ENCODE measurements at regions not wholly inside any gene's neighbourhood (a gene's known extent, or its start where the extent isn't known, plus 50 kb on each side); places are given as distances from the start of the nearest gene placed in this dataset.
"Not testable (repeated sequence)": the region's sequence is repeated elsewhere in the genome, so short reads cannot be mapped to it uniquely, and the experiment has no call there.

GRCh38 chr2:39897273-39897672 lies 118.2 kb upstream of the THUMPD2 start:
- Histone ChIP-seq H3K4me3 (no peak overlapping the region), H3K36me3 (no peaks in the 10 kb centered on the region), H3K27me3 (no peaks in the 10 kb centered on the region), H3K27ac (no peak overlapping the region), H3K4me1 (no peaks in the 10 kb centered on the region), H3K9me3 (no peaks in the 10 kb centered on the region)
- no peak for DNase-seq
- 91 to 95% methylated on average over 5 of the region's 5 CpGs for WGBS, 2 donors
- intact Hi-C loops (cut with DNase I), result no loop called here
- no peak for ATAC-seq
- TF ChIP-seq CTCF (IDR thresholded peaks at IDR 0.05), result no peak

GRCh38 chr2:39894082-39894481 lies 115.0 kb upstream of the THUMPD2 start:
- no peaks in the 10 kb centered on the region for H3K4me1 ChIP-seq
- ATAC-seq (no peak), DNase-seq (no peak)
- no peaks in the 10 kb centered on the region for H3K9me3 ChIP-seq
- no peak for TF ChIP-seq CTCF (IDR thresholded peaks at IDR 0.05)
- no peaks in the 10 kb centered on the region for H3K36me3 ChIP-seq
- no peak overlapping the region for H3K4me3 ChIP-seq
- 91 to 92% methylated on average over 8 of the region's 8 CpGs for WGBS, 2 donors
- no peak overlapping the region for H3K27ac ChIP-seq
- intact Hi-C loops (cut with DNase I), result no loop called here
- H3K27me3 ChIP-seq, result no peaks in the 10 kb centered on the region

GRCh38 chr2:39893616-39894015 lies 114.6 kb upstream of the THUMPD2 start:
- TF ChIP-seq CTCF (IDR thresholded peaks at IDR 0.05), result no peak
- no peak for DNase-seq
- no peak for ATAC-seq
- no peaks in the 10 kb centered on the region for H3K4me1 ChIP-seq
- H3K4me3 ChIP-seq, result no peak overlapping the region
- H3K27me3 ChIP-seq, result no peaks in the 10 kb centered on the region
- H3K9me3 ChIP-seq, result no peaks in the 10 kb centered on the region
- intact Hi-C loops (cut with DNase I), result no loop called here
- no peaks in the 10 kb centered on the region for H3K36me3 ChIP-seq
- 55 to 57% methylated on average over 4 of the region's 4 CpGs for WGBS, 2 donors
- no peak overlapping the region for H3K27ac ChIP-seq

- Histone ChIP-seq H3K4me1 (peaks cover 0 to 6% (median 0%) of the 10 kb centered on the region in 9 donors), H3K4me3 (no peak overlapping the region), H3K27ac (no peak overlapping the region), H3K36me3 (no peaks in the 10 kb centered on the region), H3K9me3 (peaks cover 0 to 9% (median 0%) of the 10 kb centered on the region in 11 donors), H3K27me3 (no peaks in the 10 kb centered on the region)
- no peak for ATAC-seq
- TF ChIP-seq CTCF (IDR thresholded peaks at IDR 0.05), result no peak
- intact Hi-C loops (cut with DNase I), result no loop called here
- DNase-seq, result no peak
- 63 to 82% methylated on average over 1 of the region's 1 CpG for WGBS, 2 donors
Measured at GRCh38 chr2:39881948-39882347, 102.9 kb upstream of the THUMPD2 start.

GRCh38 chr2:39881494-39881893 lies 102.4 kb upstream of the THUMPD2 start:
- intact Hi-C loops (cut with DNase I), result no loop called here
- Histone ChIP-seq H3K4me1 (peaks cover 0 to 6% (median 0%) of the 10 kb centered on the region in 9 donors), H3K27me3 (no peaks in the 10 kb centered on the region), H3K27ac (no peak overlapping the region), H3K9me3 (peaks cover 0 to 13% (median 0%) of the 10 kb centered on the region in 11 donors), H3K36me3 (no peaks in the 10 kb centered on the region), H3K4me3 (no peak overlapping the region)
- DNase-seq (no peak), ATAC-seq (no peak)
- no peak for TF ChIP-seq CTCF (IDR thresholded peaks at IDR 0.05)

- H3K27ac ChIP-seq; ATAC-seq; H3K36me3 ChIP-seq; DNase-seq; H3K4me3 ChIP-seq; H3K27me3 ChIP-seq; intact Hi-C loops (cut with DNase I): not testable (repeated sequence)
- WGBS, 2 donors, result 91 to 100% methylated on average over 2 of the region's 2 CpGs
- Histone ChIP-seq H3K9me3 (peaks cover 0 to 13% (median 0%) of the 10 kb centered on the region in 11 donors), H3K4me1 (peaks cover 0 to 16% (median 7%) of the 10 kb centered on the region in 9 donors)
Measured at GRCh38 chr2:39879001-39879400, 99.9 kb upstream of the THUMPD2 start.
